ENCODE measurements at regions not wholly inside any gene's neighbourhood (a gene's known extent, or its start where the extent isn't known, plus 50 kb on each side); places are given as distances from the start of the nearest gene placed in this dataset.

GRCh38 chr9:134525070-134525815 is 116.4 kb upstream of the COL5A1 start:
- H3K4me3 ChIP-seq = no peak overlapping the region
- H3K27me3 ChIP-seq = no peaks in the 10 kb centered on the region
- peak overlapping the region; percentile 80 for H3K27ac ChIP-seq
- H3K36me3 ChIP-seq = no peaks in the 10 kb centered on the region
- no peak for TF ChIP-seq POLR2AphosphoS5 (IDR thresholded peaks at IDR 0.05; ENCODE audit: insufficient read depth in 1 of 2, low read depth in 1 of 2)
- TF ChIP-seq POLR2A (IDR thresholded peaks at IDR 0.05) = no peak
- TF ChIP-seq CTCF (IDR thresholded peaks at IDR 0.05) = no peak
- H3K4me1 ChIP-seq = peaks cover 6% of the 10 kb centered on the region
- intact Hi-C loops (cut with DNase I) = no loop called here
- no peaks in the 10 kb centered on the region for H3K9me3 ChIP-seq
- DNase-seq (ENCODE audit: extremely low spot score in 2 of 2) = no peak

GRCh38 chr9:134525841-134526583 is 115.6 kb upstream of the COL5A1 start:
- intact Hi-C loops (cut with DNase I) = no loop called here
- Histone ChIP-seq H3K27ac (peak overlapping the region; percentile 80), H3K9me3 (no peaks in the 10 kb centered on the region), H3K4me3 (no peak overlapping the region), H3K36me3 (no peaks in the 10 kb centered on the region), H3K27me3 (no peaks in the 10 kb centered on the region), H3K4me1 (peaks cover 6% of the 10 kb centered on the region)
- DNase-seq (ENCODE audit: extremely low spot score in 2 of 2) = no peak
- peak in 1 of 2 donors; percentile 46 for TF ChIP-seq POLR2AphosphoS5 (IDR thresholded peaks at IDR 0.05; ENCODE audit: insufficient read depth in 1 of 2, low read depth in 1 of 2)
- TF ChIP-seq CTCF (IDR thresholded peaks at IDR 0.05) = no peak

GRCh38 chr9:134526584-134527477 is 114.8 kb upstream of the COL5A1 start:
- intact Hi-C loops (cut with DNase I) = no loop called here
- Histone ChIP-seq H3K27ac (peak overlapping the region; percentile 80), H3K4me3 (peak overlapping the region; percentile 7 to 15), H3K4me1 (peaks cover 12% of the 10 kb centered on the region), H3K27me3 (no peaks in the 10 kb centered on the region), H3K9me3 (no peaks in the 10 kb centered on the region), H3K36me3 (no peaks in the 10 kb centered on the region)
- DNase-seq (ENCODE audit: extremely low spot score in 2 of 2) = no peak
- TF ChIP-seq POLR2AphosphoS5 (IDR thresholded peaks at IDR 0.05; ENCODE audit: insufficient read depth in 1 of 2, low read depth in 1 of 2) (peak in 1 of 2 donors; percentile 46), CTCF (IDR thresholded peaks at IDR 0.05) (no peak), POLR2A (IDR thresholded peaks at IDR 0.05) (no peak)

- no peak for DNase-seq (ENCODE audit: extremely low spot score in 2 of 2)
- Histone ChIP-seq H3K4me1 (peaks cover 25% of the 10 kb centered on the region), H3K36me3 (no peaks in the 10 kb centered on the region), H3K27ac (peak overlapping the region; percentile 4), H3K4me3 (no peak overlapping the region), H3K27me3 (no peaks in the 10 kb centered on the region), H3K9me3 (no peaks in the 10 kb centered on the region)
- TF ChIP-seq CTCF (IDR thresholded peaks at IDR 0.05) (no peak), POLR2A (IDR thresholded peaks at IDR 0.05) (no peak), POLR2AphosphoS5 (IDR thresholded peaks at IDR 0.05; ENCODE audit: insufficient read depth in 1 of 2, low read depth in 1 of 2) (no peak)
- intact Hi-C loops (cut with DNase I) = no loop called here
These were observed 110.9 kb upstream of the COL5A1 start for GRCh38 chr9:134530724-134531123.

Measured in vagina (tissue), 2 donors.